GM12878 (cell line): ENCODE measurements at regions not wholly inside any gene's neighbourhood (a gene's known extent, or its start where the extent isn't known, plus 50 kb on each side); places are given as distances from the start of the nearest gene placed in this dataset.

Experiments used
- ATAC-seq: fragments of 200-7000 bp; cut with Tn5 transposase; 3 replicates; pipeline ENCODE4 v1.9.1; 2020; ENCODE audit warnings: mild to moderate bottlenecking, moderate library complexity
- BruUV-seq: library from RNA; stranded (reverse); fragments of 400-500 nt; replicated peaks from 2 replicates; lab custom pipeline; 2021; lab: Mats Ljungman, UMichigan
- CTCF ChIA-PET: fragments of 300-600 bp; sonication (Branson Sonifier 250); formaldehyde crosslinking; extraction: SDS; loops from one replicate; lab custom pipeline; 2021; ENCODE audit warnings: inconsistent platforms; lab: Yijun Ruan, JAX
- POLR2A ChIA-PET: fragments of 350-600 bp; formaldehyde crosslinking; extraction: SDS; loops from one replicate; lab custom pipeline; 2021; ENCODE audit warnings: inconsistent platforms; lab: Charles Lee
- RAD21 ChIA-PET: fragments of 300-600 bp; sonication (Branson Sonifier 250); formaldehyde crosslinking; loops from one replicate; lab custom pipeline; 2023; ENCODE audit warnings: antibody characterized with exemption; ENCODE audit not compliant: unreplicated experiment; lab: Charles Lee
- SMC1A ChIA-PET: fragments of 300-600 bp; sonication (Branson Sonifier 250); formaldehyde crosslinking; loops from one replicate; lab custom pipeline; 2023; ENCODE audit not compliant: unreplicated experiment, uncharacterized antibody; lab: Charles Lee
- DNase-seq: peaks from one replicate; pipeline ENCODE4 v3.0.0-alpha.2; 2011; ENCODE audit warnings: low read depth, low spot score
- FAIRE-seq: peaks from 3 replicates; lab custom pipeline; 2011; peaks lifted over from hg19 to GRCh38; lab: Jason Lieb, UNC
- H2AFZ ChIP-seq: 2 replicates; pipeline ENCODE4 v1.6.0; 2011; ENCODE audit warnings: low read depth, low read length, control low read depth; ENCODE audit not compliant: control insufficient read depth
- H3K27ac ChIP-seq: 2 replicates; pipeline ENCODE4 v1.5.1; 2011; ENCODE audit warnings: control low read depth; ENCODE audit not compliant: control insufficient read depth, insufficient read depth
- H3K27me3 ChIP-seq, 2 experiments: replicated peaks in 1 of 2; 2 replicates each; pipeline versions ENCODE4 v1.6.0 to v1.6.1; 2011; ENCODE audit warnings: low read length in 1 of 2; ENCODE audit not compliant: control insufficient read depth in 2 of 2, insufficient read depth in 2 of 2
- H3K36me3 ChIP-seq, 2 experiments: 2 replicates each; pipeline ENCODE4 v1.5.1; 2011; ENCODE audit warnings: low read length in 1 of 2; ENCODE audit not compliant: control insufficient read depth in 2 of 2, insufficient read depth in 2 of 2
- H3K4me1 ChIP-seq: 2 replicates; pipeline ENCODE4 v1.6.1; 2011; ENCODE audit warnings: mild to moderate bottlenecking, low read length, moderate library complexity, mixed read lengths; ENCODE audit not compliant: control insufficient read depth, insufficient read depth
- H3K4me2 ChIP-seq: 2 replicates; pipeline ENCODE4 v1.6.0; 2011; ENCODE audit warnings: control low read depth; ENCODE audit not compliant: control insufficient read depth, insufficient read depth
- H3K4me3 ChIP-seq: fragments of 200-600 bp; sonication (generic); 2 replicates; pipeline ENCODE4 v1.5.1; 2016
- H3K79me2 ChIP-seq: 2 replicates; pipeline ENCODE4 v1.6.0; 2011; ENCODE audit warnings: low read length; ENCODE audit not compliant: control insufficient read depth, insufficient read depth
- H3K9ac ChIP-seq: 2 replicates; pipeline ENCODE4 v1.8.0; 2011; ENCODE audit warnings: low read length, control low read depth, mixed read lengths; ENCODE audit not compliant: control insufficient read depth, insufficient read depth
- H3K9me3 ChIP-seq: replicated peaks from 3 replicates; pipeline ENCODE4 v1.5.1; 2011; ENCODE audit warnings: mild to moderate bottlenecking, low read length; ENCODE audit not compliant: control insufficient read depth, insufficient read depth
- H4K20me1 ChIP-seq: 2 replicates; pipeline ENCODE4 v1.6.0; 2011; ENCODE audit not compliant: control insufficient read depth, insufficient read depth
- ATF2 ChIP-seq: IDR thresholded peaks from 2 replicates; pipeline ENCODE4 v1.6.1; 2012; ENCODE audit warnings: low read length, inconsistent platforms
- ATF3 ChIP-seq: IDR thresholded peaks from 2 replicates; pipeline ENCODE4 v1.6.1; 2011; ENCODE audit warnings: low read depth, mild to moderate bottlenecking, low read length, moderate library complexity, borderline replicate concordance; ENCODE audit errors: extremely low read depth
- CEBPB ChIP-seq, 2 experiments: fragments of 150-350 bp in 1 of 2; IDR thresholded peaks; 2 replicates each; pipeline ENCODE4 v1.6.1; 2012 to 2014; ENCODE audit warnings: low read depth in 2 of 2, low read length in 2 of 2, borderline replicate concordance in 1 of 2, inconsistent platforms in 1 of 2
- CHD4 ChIP-seq: fragments of 200-600 bp; sonication (generic); IDR thresholded peaks from 2 replicates; pipeline ENCODE4 v1.6.1; 2016; ENCODE audit warnings: mild to moderate bottlenecking
- JUNB ChIP-seq: IDR thresholded peaks from 2 replicates; pipeline ENCODE4 v1.6.1; 2016; ENCODE audit warnings: antibody characterized with exemption, mild to moderate bottlenecking
- KAT2A ChIP-seq: conservative IDR thresholded peaks from 2 replicates; pipeline ENCODE4 v1.6.1; 2011; ENCODE audit warnings: low read depth, low read length; ENCODE audit not compliant: control insufficient read depth
- POLR2A ChIP-seq: IDR thresholded peaks from 2 replicates; pipeline ENCODE4 v1.6.1; 2011; ENCODE audit warnings: low read depth, mild to moderate bottlenecking, low read length
- RUNX3 ChIP-seq: IDR thresholded peaks from 2 replicates; pipeline ENCODE4 v1.6.1; 2012; ENCODE audit warnings: low read length, inconsistent platforms
- TCF12 ChIP-seq: IDR thresholded peaks from 2 replicates; pipeline ENCODE4 v1.6.1; 2011; ENCODE audit warnings: low read depth, mild to moderate bottlenecking, low read length
- ZBTB40 ChIP-seq: fragments of 450-650 bp; IDR thresholded peaks from 2 replicates; pipeline ENCODE4 v1.6.1; 2016; ENCODE audit warnings: mild to moderate bottlenecking, moderate library complexity, borderline replicate concordance
- WGBS: methylation state at CpG from one replicate; pipeline ENCODE4 v1.1.6; 2016; ENCODE audit warnings: low lambda C conversion rate; ENCODE audit not compliant: insufficient replicate concordance, insufficient coverage; ENCODE audit errors: missing lambda C conversion rate; 5-methylcytosine and 5-hydroxymethylcytosine counted together
- in situ Hi-C: fragments of 300-500 bp; cut with MboI; formaldehyde crosslinking; loops from 9 replicates; pipeline ENCODE4 v1.14.3; 2018; ENCODE audit warnings: mixed read lengths
- intact Hi-C: fragments of 100-400 bp; cut with micrococcal nuclease; formaldehyde crosslinking; loops from one replicate; pipeline ENCODE4 v1.14.2; 2022; ENCODE audit not compliant: unreplicated experiment

- TF ChIP-seq ATF2 (no peak), POLR2A (peak; percentile 70), RUNX3 (no peak)
Measured at GRCh38 chr11:115919341-115920091, 415.3 kb upstream of the CADM1 start (continued).

- Histone ChIP-seq H3K79me2 (no peaks in the 10 kb centered on the region), H3K36me3 (no peaks in the 10 kb centered on the region), H2AFZ (no peak overlapping the region), H3K4me1 (peaks cover 63% of the 10 kb centered on the region), H3K4me2 (no peak overlapping the region; the same call in 1 of the 2 replicates)
- ATAC-seq, result no peak
- TF ChIP-seq CEBPB (IDR thresholded peaks at IDR 0.05; ENCODE audit: borderline replicate concordance in 1 of 2, low read depth in 2 of 2, low read length in 2 of 2) (no peak), CHD4 (0 out of 2 replicates have a peak, but pooled peaks have one; percentile 3), TCF12 (no peak), ATF3 (no peak), JUNB (no peak), KAT2A (no peak), ZBTB40 (no peak)
- TF ChIP-seq, all 136 proteins: peak for 1
- ChIA-PET CTCF (interaction anchor here (0.8 to 6.9 kb wide), 12 partner anchors 12 to 155 kb away, joined by 3 to 61 read pairs (median 4); no protein-coding TSS in a partner anchor), RAD21 (interaction anchor here (1.1 to 7.7 kb wide), 12 partner anchors 9 to 333 kb away, joined by 3 to 140 read pairs (median 5); no protein-coding TSS in a partner anchor), POLR2A (interaction anchor here (0.7 to 13.8 kb wide), 9 partner anchors 10 to 230 kb away, joined by 3 to 122 read pairs (median 5); no protein-coding TSS in a partner anchor), SMC1A (interaction anchor here (0.8 to 17.2 kb wide), 14 partner anchors 10 to 333 kb away, joined by 3 to 325 read pairs (median 8); no protein-coding TSS in a partner anchor)
- H3K9me3 ChIP-seq, result no peaks in the 10 kb centered on the region
- DNase-seq (no peak), FAIRE-seq (no peak)
- no peak overlapping the region for H3K9ac ChIP-seq
- 73% methylated on average over 2 of the region's 2 CpGs for WGBS
- H3K4me3 ChIP-seq, result no peak overlapping the region
- intact Hi-C loops (loop anchor here (2.0 kb wide), 1 partner anchor 48 kb away; no protein-coding TSS in a partner anchor), in situ Hi-C loops (loop anchor here (10.0 kb wide), 2 partner anchors 584 to 694 kb away; no protein-coding TSS in a partner anchor)
- peak overlapping the region; percentile 94 for H3K27ac ChIP-seq
- H4K20me1 ChIP-seq, result no peaks in the 10 kb centered on the region
- H3K27me3 ChIP-seq, result no peaks in the 10 kb centered on the region
- TSS peak; percentile 59 for BruUV-seq
Measured at GRCh38 chr11:115918576-115918975, 414.4 kb upstream of the CADM1 start.
